HG02970 (cell line): ENCODE measurements at regions not wholly inside any gene's neighbourhood (a gene's known extent, or its start where the extent isn't known, plus 50 kb on each side); places are given as distances from the start of the nearest gene placed in this dataset.

ENCODE experiments used
- ATAC-seq: cut with Tn5 transposase; IDR thresholded peaks from one replicate; pipeline ENCODE4 v1.9.1; 2021; ENCODE audit warnings: mild to moderate bottlenecking, moderate library complexity, moderate number of reproducible peaks; ENCODE audit not compliant: unreplicated experiment, low FRiP score

DNA sequence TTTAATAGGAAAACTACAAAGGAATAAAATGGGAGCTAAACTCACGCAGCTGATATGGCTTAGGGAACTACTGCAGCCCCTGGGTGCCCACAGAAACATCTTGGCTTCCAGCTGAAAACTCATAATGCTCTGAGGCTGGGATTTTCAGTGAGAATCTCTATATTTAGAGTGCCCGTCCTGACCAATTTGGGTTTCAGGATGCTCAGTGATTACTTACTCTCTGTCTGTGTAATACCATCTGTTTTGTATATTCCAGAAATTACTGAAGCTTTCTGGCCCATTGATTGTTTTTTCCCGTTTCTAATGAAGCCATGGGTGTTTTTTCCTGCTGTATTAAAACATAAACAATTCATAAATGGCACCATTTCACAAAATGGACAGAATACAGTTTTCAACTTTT, 50.6 kb upstream of the ZNF385D start:
- no peak for ATAC-seq

DNA sequence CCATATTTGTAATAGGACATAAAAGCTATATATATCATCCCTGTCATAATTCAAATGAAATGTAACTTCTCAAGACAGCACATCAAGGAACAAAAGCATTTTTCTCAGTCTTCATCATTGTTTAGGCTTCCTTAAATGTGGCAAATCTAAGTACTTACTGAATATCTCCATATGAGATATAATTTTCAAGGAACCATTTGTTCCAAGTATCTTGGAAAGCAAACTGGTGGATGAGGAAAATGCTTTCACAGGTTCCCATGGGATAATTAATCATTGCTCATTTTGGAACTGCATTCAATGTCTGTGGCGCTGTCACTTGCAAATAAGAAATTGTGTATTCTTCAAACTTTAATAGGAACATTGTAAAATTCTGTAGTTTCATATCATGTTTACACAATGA, 52.6 kb upstream of the ZNF385D start:
- ATAC-seq: no peak

DNA sequence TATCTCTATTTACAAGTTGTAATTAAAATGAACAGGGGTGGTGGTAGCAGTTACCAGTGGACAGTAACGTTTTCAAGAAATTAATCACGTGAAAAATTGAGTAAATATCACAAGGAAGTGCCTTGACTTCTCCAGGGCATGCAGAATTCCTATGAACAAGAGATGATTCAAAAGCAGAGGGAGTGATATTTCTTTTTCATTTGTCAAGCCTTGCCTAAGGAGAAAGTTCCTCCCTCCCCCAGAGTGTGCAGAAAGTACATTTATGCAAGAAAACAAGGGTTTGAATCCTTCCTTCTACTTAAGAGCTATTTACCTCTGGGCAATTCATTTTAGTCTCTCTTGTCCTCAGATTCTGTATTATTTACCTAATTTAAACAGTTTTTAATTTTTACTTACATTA, 53.3 kb upstream of the ZNF385D start:
- ATAC-seq: no peak

DNA sequence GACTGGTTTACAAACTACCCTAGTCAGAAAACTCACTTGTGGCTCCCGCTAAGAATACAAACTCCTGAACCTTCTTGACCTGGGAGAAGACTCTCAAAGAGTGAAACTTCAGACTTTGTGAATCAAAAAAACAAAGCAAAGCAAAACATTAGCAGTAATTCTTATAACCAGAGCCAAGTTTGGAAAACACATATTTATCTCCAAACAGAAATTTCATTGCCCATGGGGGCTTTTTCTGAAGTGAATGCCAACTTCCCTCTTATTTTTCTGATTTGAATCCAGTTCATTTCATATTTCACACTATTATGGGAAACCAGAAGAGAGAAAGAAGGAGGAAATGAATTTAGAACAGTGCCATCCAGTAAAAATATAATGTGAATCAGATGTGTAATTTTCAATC, 55.7 kb upstream of the ZNF385D start:
- no peak for ATAC-seq

DNA sequence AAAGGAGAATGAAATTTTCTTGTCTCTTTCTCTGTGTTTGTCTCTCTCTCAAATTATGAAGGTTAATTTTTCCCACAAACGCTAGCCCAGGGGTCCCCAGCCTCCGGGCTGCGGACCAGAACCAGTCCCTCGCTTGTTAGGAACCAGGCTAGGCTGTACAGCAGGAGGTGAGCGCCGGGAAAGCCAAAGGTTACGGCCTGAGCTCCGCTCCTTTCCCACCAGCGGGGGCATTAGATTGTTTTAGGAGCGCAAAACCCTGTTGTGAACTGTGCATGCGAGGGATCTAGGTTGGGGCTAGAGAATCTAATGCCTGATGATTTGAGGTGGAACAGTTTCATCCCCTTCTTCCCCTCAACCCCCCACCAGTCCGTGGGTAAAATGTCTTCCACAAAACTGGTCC, 74.7 kb upstream of the ZNF385D start:
- no peak for ATAC-seq

DNA sequence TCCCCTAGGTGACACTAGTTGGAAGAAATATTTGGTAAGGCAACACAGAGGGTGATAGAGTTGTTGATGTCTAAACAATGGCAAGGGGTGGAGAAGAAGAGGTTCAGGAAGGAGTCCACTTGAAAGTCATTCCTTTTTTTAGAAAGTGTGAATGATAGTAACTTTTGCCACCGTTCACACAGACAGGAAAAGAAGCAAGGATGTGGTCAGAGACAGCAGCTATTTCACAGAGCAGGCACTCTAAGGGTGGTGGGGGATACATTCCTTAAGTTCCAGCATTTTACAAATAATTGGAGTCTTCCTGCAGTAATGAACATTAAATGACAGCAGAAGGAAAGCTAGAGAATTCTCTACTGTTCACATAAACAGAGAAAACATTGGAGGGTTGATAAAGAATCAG, 75.4 kb upstream of the ZNF385D start:
- no peak for ATAC-seq

DNA sequence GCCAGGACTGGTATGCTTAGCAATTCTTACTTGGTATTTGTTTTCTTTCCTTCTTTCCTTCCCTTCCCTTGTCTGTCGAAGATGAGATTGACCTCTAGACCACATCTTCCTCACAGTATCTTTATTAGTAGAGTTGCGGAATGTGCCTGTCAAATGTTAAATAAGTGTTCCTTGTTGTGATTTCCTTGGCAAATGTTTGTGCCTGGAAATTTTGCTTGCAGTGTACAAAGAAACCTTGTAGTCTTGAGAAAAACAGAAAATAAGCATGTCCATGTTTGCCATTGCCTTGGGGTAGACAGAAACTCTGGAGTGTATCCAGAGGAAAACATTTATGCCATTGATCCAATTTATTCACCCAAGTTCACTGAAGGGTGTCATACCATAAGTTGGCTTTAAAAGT, 79.5 kb upstream of the ZNF385D start:
- no peak for ATAC-seq

DNA sequence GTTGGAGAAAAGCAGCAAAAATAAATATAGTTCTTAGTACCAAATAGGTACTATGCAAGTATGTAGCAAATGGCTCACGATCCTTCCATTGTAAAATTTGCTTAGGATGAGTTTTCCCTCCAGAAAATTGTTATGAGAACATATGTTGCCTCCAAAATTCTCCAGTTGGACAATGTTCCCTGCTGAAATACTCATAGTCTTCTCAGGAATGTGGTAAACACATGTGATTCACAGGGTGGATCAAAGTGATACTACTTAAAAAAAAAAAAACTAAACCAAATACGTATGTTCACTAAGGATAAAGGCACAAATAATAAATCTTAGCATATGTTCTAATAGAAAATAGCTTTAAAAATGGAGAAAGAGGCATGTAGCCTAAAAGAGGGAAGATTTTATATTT, 84.3 kb upstream of the ZNF385D start:
- ATAC-seq: no peak

DNA sequence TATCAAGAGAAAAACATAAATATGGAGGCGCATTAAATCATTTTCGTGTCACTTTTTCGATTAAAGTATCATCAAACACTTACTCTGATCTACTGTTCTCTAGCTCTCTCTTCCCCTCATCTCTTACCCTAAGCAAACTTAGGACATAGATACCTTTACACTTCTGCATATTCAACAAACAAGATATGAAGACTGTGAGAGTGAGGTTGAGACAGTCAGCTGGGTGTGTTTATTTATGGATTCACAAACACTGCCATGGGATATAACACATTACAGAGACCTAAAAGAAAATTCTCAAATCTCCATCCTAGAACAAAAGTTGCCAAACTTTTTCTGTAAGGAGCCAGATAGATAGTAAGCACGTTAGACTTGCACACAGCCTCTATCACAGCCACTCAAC, 85.2 kb upstream of the ZNF385D start:
- no peak for ATAC-seq

DNA sequence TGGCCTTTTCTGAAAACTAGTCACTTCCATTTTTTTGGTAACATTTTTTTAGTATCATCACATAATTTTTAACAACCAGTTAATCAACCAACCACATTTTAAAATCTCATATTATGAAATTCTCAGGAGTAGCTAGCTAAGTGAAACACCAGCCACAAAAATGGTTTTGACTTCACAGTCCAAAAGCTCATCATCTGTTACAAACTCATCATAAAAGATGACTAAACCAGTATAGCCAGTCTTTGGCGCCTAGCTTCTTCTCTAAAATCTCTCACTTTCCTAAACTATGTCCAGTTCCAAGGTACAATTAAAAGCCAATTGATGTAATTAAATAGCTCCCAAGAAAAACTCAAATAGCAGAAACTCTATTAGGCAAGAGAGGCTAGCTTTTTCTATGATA, 88.2 kb upstream of the ZNF385D start:
- no peak for ATAC-seq

DNA sequence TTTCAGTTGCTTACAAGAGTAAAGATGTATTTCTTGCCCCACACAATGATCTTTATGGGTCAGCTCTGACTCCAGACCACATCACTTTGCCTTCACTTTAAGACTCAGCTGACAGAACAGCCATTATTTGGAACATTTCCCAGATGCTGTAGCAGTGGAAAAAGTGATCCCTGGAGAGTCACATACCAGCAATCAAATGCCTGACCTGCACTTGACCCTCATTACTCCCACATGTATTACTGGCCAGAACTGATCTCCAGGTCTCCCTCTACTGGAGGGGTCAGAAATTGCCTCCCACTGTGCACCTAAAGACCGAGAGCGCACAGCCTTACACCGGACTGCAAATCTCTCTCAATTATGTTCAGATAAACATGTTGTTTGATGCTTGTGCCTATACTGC, 88.6 kb upstream of the ZNF385D start:
- ATAC-seq: no peak

DNA sequence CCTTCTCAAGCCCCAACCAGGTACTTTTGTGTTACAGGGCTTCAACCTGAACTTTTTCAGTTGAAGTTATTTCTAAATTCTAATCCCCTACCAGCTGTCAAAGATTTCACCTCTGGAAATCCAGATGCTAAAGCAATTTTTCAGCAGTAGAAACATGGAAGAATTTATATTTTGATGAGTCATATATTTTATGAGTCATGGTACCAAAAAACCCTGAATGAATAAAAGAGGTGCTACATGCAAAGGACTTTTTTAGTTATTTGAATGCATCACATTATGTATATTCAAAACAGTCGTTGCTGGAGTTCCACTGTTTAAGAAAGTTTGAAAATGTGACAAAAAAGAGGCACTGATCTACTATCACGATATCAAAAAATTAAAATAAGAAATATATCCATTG, 96.0 kb upstream of the ZNF385D start:
- ATAC-seq: no peak

DNA sequence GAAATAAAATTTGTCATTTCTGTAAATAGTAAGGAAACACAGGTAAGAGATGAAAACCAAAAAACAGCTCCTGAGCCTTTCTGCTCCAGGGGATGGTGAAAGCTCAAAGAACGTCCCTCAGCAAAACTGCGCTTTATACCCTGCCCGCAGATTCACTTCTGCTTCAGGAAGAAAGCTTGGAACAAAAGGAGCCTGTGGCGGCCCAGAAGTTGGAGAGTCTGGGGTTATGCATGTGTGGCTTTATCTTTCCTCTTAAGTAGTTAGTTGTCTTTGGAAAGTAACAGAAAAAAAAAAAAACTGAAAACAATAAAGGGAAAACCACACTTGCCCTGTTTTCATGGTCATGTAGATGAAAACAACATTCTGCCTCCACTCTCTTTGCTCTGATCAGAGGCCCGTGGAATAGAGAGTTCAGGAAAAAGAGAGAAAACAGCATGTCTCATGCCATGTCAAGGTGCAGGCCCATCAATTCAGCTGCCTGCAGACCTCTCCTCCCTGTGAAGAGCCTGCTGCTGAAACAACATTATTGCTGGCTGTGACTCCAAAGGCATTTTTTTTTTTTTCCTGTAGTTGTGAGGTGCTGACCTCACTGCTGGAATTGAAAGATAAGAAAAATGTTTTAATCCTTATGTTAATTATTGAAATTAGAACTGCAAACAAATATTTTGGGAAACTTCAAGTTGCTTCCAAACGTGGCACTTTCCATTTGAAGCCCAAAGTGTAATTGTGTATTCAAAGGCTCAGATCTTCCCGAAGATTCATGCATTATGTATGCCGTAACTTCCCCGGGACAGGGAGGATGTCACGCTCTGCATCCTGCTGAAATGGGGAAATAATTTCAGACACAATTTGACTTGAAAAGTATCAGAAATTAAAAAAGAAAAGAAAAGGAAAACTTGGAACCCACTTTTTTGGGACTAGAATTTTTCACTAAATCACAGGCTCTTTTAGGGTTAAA, 108.4 kb upstream of the ZNF385D start:
- ATAC-seq: no peak

DNA sequence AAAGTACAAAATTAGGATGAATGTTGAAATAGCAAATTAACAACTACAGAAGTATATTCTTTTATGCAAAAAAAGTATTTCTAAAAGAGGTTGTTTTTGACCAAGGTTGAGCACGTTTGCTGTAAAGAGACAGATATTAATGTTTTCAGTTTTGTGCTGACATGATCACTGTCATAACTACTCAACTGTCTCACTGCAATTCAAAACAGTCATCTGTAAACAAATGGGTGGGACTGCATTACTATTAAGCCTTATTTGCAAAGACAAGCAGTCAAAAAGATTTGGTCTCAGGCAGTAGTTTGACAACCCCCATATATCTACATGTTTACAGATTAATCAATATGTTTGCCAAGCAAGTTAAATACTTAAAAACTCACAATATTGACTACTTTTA, 109.1 kb upstream of the ZNF385D start:
- no peak for ATAC-seq

DNA sequence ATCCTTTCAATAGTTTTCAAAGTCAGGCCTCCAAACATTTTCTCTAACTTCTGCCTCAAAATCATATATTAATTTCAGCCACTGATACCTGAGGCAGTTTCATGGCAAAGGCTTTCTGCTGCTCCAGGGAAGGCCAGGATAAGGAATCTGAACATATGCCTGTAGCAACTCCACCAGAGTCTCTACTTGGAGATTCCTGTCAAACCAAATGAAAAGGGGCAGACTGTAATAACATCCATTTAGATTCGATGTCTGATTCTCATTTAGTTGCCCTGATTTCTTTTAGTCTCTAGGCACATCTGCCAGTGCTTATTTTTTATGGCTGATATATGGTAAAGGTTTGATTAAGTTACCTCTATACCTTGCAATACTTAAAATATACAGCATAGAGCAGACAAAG, 109.6 kb upstream of the ZNF385D start:
- no peak for ATAC-seq

DNA sequence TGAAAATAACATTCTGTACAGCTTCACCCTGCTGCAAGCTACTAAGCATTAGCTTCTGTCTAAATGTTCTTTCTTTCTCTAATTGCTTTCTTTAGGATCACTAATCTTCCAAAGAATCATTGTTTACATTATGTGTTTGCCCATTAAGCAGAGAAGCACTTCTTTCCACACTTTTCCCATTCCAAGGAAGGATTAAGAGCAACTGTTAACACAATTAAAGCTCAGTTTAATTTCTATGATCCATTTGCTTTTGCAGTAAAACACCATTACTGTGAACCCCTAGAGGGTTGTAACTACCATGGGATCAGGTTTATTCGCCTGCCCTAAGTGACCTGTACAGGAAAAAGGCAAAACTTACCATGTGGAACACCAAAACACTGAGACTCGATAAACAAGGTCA, 125.8 kb upstream of the ZNF385D start:
- ATAC-seq: no peak

DNA sequence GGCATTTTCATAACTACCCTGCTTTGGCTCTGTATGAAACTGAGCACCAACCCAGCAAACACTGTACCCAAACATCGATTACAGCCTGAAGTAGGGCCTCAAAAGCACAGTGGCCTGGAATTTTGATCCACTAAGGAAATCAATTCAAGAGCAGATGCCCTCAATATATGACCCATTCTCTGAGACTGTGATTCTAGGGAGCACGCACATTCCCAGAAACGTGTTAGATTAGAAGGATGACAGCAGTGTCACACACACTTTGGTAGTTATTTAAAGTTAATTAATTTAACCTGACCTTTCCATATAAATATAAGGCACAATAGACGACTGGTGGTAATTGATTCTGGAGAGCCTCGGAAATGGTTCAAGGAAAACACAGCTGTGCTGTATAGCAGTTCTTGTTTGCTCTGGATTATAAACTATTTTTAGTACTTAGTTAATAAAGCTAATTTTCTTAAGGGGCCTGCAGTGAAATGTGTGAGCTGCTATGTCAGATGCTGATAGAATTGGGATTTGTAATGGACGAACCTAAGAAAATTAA, 126.3 kb upstream of the ZNF385D start:
- ATAC-seq: no peak

DNA sequence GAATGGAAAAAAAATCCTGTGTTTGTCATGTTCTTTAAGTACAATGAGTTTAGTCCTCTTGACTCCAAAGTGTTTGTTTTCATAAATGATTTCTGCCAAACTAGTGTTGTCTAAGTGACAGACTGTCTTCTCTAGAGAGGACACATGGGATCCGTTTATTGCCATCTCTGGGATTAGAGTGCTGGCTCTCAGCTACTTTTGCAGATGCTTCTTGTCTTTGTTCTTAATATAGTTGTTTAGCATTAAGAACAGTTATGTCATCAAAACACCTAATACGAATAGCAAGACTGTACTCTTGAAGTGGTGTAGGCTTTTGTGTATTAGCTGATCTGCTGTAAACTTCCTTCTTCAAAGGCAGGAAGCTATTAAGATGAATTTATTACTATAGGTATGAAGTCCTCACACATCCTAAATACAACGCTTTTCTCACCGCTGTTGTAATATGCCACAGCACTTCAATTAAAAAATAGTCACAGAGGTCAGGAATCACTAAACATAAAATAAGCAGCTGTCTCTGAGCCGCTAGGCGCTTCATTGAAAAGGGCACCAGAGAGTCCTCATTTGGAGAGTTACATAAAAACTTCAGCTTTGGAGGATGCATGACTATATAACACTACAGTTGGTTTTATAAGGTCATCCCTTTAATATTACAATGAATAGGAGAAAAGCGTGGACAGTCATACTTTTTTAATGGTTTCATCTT, 128.3 kb upstream of the ZNF385D start:
- no peak for ATAC-seq

DNA sequence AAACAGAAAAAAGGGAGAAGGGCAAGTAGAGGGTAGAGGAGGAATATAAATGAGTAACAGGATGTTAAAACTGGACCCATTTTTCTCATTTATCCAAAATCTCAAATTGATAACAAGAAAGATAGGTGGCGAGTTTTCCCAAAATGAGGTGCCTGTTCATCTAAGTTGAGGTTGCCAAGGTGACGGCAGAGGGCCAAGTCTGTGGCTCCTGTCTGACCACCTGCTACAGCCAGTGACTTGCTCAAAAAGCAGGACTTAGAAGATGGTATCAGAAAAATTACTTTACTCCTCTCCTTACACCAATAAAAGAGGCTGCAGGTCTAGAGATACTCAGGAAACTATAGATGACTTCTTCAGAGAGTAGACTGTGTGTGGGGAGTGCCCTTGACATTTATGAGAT, 137.6 kb upstream of the ZNF385D start:
- ATAC-seq: no peak

DNA sequence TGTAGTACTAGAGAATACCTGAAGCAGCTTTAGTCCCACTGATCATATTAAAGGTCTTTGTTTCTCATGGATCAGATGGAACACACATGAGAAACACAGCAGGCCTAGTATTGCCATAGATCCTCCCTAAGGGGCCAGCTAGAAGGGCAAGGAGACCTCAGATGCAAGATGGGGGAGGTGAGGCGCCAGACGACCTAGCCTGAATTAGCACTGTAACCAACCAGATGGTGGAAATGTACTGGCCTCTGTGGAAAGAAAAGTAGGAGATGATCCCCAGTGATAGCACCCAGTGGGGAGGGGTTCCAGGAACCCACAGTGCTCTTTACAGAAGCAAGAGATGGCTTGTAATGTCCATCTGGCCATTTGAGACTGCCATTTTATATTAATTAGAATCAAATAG, 138.2 kb upstream of the ZNF385D start:
- no peak for ATAC-seq

DNA sequence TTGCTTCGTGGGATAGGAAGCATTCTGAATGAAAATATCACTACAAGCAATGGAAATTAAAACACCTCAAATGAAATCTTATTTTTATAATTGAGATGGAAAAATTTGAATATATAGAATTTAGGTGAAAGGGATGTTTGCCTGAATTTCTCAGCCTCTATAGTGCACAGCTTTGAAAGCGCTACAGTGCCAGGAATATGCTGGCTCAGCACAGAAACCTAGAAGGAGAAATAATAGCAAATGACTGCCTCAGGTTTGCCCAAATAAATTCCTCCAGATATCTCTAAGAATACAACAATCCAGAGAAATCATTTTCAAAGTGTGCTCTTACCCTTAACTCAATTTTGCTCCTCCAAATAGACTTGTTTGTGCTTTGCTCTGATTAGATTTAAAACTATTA, 141.1 kb upstream of the ZNF385D start:
- no peak for ATAC-seq

DNA sequence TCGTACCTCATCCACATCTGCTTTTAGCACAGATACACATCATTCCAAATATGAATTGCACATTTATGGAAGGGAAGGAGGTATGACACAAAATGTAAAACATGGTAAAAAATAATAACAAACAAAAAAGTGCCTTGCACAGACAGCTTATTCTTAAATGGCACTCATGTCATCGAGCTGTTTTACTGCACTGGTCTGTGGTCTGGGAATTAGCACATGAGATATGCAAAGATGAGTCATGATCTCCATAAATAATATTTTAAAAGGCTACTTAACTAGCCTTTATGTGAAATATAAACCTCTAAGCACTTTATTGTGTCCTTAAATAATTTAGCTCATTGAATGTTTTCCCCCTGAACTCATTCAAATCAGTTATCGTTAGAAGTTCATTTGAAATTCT, 142.2 kb upstream of the ZNF385D start:
- ATAC-seq: no peak
